Frontal cortex (tissue), 3 donors: ENCODE measurements at regions not wholly inside any gene's neighbourhood (a gene's known extent, or its start where the extent isn't known, plus 50 kb on each side); places are given as distances from the start of the nearest gene placed in this dataset.
A peak's percentile ranks its signal among the peaks of the same experiment; 100 is the strongest.
"Not testable (repeated sequence)": the region's sequence is repeated elsewhere in the genome, so short reads cannot be mapped to it uniquely, and the experiment has no call there.

Experiments used
- DNase-seq, 2 donors: peaks; one replicate each; pipeline ENCODE4 v3.0.0; 2012; ENCODE audit warnings: low spot score in 2 of 2
- FAIRE-seq: peaks from 2 replicates; lab custom pipeline; 2012; peaks lifted over from hg19 to GRCh38; lab: Jason Lieb, UNC
- donor health status: control.
- donor health status: control.
- donor health status: control.

DNA sequence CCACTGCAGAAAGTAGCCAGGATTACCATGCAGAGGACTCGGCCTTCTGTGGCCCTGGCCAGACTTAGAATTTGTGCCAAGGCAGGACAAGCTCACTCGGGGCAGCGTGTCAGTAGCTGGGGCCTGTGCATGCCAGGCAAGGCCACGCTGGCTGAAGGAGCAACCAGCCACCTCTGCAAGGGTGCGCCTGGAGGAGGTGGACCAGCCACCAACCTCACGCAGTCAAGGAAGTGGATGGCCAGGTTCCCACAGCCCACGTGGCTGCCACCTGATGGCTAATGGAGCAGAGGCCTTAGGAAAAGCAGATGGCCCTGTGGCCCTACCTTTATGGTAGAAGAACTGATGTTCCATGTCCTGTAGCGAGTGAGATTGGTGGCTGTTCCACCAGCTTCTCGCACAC lies 107.9 kb downstream of the CCDC74A start:
- DNase-seq = no peak
- FAIRE-seq = no peak

DNA sequence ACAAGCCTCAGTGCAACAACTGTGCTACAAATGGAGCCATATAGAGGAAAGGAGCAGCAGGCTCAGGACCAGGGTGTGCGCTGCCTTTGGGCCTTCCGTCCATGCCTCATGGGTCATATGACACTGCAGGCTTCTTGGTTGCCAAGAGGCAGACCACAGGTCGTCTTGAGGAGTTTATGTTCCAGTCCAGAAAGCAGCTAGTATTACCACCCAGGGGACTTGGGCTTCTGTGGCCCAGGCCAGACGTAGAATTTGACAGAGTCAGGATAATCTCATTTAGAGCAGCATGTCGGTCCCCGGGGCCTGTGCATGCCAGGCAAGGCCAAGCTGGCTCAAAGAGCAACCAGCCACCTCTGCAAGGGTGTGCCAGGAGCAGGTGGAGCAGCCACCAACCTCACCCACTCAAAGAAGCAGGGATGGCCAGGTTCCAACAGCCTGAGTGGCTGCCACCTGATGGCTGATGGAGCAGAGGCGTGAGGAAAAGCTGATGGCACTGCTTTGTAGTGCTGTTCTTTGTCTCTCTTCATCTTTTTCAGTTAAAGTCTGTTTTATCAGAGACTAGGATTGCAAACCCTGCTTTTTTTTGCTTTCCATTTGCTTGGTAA lies 109.1 kb downstream of the CCDC74A start:
- not testable (repeated sequence) for DNase-seq, FAIRE-seq

DNA sequence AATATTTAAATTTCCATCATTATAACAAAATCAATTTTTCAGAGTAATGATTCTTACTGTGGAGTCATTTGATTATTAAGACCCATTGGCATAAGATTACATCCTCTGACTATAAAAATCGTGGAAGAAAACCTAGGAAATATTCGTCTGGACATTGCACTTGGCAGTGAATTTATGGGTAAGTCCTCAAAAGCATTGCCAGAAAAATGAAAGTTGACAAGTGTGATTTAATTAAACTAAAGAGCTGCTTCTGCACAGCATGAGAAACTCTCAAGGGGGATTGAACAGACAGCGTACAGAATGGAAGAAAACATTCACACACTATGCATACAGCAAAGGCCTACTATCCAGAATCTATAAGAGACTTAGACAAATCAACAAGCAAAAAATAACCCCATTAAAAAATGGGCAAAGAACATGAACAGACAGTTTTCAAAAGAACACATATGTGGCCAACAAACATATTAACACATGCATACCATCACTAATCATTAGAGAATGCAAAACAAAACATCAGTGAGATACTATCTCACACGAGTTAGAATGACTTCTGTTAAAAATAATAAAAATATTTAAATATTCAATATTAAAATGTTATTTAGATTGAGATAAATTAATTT lies 111.4 kb downstream of the CCDC74A start:
- not testable (repeated sequence) for DNase-seq
- FAIRE-seq = peak; percentile 57

GRCh38 chr2:131641414-131642206 lies 113.9 kb downstream of the CCDC74A start:
- no peak for FAIRE-seq
- DNase-seq = no peak

- DNase-seq, FAIRE-seq: not testable (repeated sequence)
Observed at GRCh38 chr2:131643180-131643579, 115.5 kb downstream of the CCDC74A start.

- no peak for DNase-seq
Observed at GRCh38 chr2:131645177-131645765, 117.6 kb downstream of the CCDC74A start.

GRCh38 chr2:131646220-131646619 lies 118.5 kb downstream of the CCDC74A start:
- FAIRE-seq, DNase-seq: not testable (repeated sequence)

More at GRCh38 chr2:131645177-131645765, 117.6 kb downstream of the CCDC74A start:
- FAIRE-seq = no peak

DNA sequence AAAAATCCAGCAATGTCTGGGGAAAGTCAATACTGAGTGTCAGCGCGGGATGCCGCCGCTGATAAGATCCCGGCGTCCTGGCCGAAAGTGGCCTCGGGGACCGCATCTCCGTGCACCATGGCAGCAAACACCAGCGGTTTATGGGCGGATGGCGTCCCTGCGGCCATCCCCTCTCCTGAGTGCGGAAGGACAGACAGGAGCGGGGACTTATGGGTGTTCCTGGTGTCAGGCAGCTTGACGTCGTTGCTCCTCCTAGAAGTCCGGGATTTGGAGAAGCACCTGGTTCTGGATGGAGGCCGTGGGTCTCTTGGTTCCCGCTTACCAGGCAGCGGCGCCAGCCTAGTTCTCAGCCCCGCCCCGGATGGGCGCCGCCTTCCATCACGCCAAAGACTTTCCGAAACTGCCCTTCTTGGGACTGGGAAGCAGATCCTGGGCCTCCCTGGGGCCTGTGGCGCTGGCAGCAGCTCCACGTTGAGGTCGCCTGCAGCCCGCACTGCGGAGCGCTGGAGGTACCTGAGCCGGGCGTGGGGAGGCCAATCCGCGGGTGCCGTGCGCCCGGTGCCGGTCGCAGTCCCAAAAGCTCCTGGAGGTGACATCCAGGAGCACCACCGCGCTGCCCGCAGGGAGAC lies 119.1 kb downstream of the CCDC74A start:
- no peak for DNase-seq
- FAIRE-seq = no peak

GRCh38 chr2:131648565-131648964 lies 120.9 kb downstream of the CCDC74A start:
- not testable (repeated sequence) for FAIRE-seq, DNase-seq

- FAIRE-seq, DNase-seq: not testable (repeated sequence)
Observed at GRCh38 chr2:131652246-131652645, 124.6 kb downstream of the CCDC74A start.

DNA sequence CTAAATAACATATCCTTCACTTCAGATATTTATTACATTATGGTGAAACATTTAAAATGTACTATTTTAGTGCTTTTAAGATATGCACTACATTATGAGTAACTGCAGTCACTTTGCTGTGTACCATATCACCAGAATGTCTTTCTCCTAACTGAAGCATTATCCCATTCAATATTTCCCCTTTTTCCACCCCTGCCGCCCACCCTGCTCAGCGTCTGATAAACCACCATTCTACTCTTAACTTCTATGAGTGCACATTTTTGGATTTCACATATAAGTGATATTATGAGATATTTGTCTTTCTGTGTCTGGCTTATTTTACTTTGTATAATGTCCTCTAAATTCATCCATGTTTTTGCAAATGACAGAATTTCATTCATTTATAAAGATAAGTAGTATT lies 126.4 kb downstream of the CCDC74A start:
- not testable (repeated sequence) for FAIRE-seq, DNase-seq

DNA sequence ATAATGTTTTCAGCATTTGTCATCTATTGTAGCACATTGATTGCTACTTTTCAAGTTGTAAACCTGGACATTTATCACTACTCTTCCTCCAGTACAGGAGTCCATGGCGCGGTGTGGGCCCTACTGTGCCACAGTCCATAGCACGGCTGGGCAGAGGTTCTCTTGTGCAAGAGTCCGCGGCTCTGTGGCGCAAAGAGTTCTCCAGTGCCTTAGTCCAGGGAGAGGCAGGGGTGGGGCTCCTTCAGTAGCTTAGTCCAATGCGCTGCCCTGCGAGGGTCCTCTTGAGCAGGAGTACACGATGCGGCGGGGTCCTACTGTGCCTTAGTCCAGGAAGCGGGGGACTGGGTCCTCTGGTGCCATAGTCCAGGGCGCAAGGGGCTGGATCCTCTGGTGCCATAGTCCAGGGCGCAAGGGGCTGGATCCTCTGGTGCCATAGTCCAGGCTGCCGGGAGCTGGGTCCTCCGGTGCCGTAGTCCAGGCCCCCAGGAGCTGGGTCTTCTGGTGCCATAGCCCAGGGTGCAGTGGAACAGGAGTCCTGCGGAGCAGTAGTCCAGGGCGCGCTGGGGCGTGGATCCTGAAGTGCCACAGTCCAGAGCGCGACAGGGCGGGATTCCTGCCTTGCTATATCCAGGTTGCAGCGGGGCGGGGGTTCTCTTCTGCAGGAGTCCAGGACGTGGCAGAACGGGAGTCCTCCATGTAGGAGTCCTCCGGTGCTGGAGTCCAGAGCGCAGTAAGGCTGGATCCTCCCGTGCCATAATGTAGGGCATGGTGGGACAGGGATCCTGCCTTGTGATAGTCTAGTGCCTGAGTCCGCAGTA lies 129.3 kb downstream of the CCDC74A start:
- FAIRE-seq = no peak
- DNase-seq = no peak

- FAIRE-seq (no peak), DNase-seq (no peak)
Observed at GRCh38 chr2:131657895-131658768, 130.4 kb downstream of the CCDC74A start.

DNA sequence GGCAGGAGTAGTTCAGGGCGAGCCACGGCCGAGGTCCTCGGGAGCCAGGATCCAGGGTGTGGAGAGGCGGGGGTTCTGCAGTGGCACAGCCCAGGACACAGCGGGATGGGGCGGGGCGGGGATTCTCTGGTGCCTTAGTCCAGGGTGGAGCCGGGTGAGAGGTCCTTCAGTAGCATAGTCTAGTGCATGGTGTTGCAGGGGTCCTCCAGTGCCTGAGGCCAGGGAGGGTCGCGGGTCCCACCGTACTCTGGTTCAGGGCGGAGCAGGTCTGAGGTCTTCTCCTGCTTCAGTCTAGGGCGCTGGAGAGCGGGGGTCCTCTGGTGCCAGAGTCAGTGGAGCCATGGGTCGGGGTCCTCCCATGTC lies 131.1 kb downstream of the CCDC74A start:
- DNase-seq = no peak
- no peak for FAIRE-seq

DNA sequence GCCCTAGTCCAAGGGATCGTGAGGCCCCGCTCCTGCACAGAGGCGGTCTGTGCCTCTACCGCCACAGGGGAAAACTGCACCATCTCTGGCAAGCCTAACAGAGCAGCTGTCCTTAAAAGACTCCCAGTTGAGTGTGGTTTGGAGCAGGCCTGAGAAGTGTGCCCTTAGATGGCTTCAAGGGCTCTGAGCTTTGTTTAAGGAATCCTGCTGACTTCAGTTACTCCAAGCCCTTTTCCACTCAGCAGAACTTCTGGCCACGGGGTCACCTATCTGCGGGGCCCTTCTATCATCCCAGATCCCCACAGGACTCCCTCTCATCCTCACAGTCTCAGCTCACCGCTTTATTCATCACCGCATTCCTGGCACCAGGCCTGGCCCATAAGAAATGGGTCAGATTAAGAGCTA lies 131.5 kb downstream of the CCDC74A start:
- FAIRE-seq (no peak), DNase-seq (no peak)

DNA sequence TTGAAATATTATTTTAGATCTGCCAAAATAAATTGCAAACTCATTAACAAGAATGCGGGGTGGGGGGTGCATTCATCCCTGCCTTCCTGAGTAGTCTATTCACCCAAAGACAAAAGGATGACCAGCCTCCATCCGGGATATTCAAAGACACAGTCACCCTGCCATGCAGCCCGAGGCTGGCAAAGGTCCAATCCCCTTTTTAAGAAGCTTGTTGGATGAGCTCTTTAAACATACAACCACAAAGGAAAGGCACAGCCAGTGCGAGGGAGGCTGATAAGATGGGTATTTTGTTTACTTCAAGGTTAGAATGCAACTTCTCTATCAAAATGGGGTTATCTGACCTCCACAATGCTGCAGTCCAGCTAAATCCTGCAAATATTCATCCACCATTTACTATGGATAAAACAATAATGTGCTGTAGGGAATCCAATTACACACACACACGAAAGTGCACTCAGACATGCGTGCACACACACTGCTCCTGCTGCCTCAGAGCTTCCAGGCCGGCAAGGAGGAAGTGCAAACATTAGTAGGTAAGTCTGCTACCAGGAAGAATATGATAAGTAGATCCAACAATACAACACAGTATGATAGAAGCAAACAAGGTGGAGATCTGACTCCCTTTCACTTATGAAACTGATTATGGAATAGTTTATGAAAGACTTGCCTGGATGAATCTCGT lies 133.6 kb downstream of the CCDC74A start:
- DNase-seq, FAIRE-seq: not testable (repeated sequence)

DNA sequence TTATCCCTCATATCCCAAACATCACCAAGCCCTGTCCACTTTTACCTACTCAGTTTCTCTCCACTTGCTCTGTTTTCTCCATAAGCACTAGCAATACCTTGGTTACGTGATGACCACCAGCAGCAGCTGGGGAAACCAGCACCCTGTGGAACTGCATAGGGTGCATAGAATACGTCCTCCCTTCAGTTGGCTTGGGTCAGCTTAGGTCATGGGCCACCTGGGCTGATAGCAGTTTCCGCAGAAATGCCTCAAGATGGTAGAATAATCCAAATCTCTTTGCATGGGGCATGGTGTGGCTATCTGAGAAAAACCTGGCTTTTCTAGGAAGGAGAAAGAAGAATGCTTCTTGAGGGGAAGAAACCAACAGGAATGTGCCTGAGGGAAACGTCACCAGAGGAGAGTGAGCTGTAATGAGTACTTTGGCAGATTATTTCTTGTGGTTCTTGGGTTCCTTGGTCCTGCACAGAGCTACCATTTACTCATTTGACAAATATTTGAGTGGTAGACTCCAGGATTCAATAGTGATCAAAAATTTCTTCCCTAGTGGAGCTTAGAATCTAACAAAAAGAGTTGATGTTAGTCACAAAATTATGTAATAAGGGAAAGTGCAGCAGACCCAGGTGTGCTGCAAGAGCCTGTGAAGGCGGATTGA lies 134.3 kb downstream of the CCDC74A start:
- not testable (repeated sequence) for DNase-seq, FAIRE-seq
